Adipocyte (in vitro differentiated cells): ENCODE measurements at regions not wholly inside any gene's neighbourhood (a gene's known extent, or its start where the extent isn't known, plus 50 kb on each side); places are given as distances from the start of the nearest gene placed in this dataset.
"Not testable (repeated sequence)": the region's sequence is repeated elsewhere in the genome, so short reads cannot be mapped to it uniquely, and the experiment has no call there.

Source experiments
- DNase-seq: peaks from one replicate; pipeline ENCODE4 v3.0.0-alpha.2; 2015; ENCODE audit warnings: low read depth
- H3K27me3 ChIP-seq: replicated peaks from 2 replicates; pipeline ENCODE4 v1.7.0; 2013; ENCODE audit warnings: mild to moderate bottlenecking, low read length, moderate library complexity; ENCODE audit not compliant: control insufficient read depth, insufficient read depth
- H3K36me3 ChIP-seq: 2 replicates; pipeline ENCODE4 v1.7.0; 2013; ENCODE audit warnings: low read length, mild to moderate bottlenecking, moderate library complexity; ENCODE audit not compliant: control insufficient read depth, insufficient read depth, severe bottlenecking
- H3K4me1 ChIP-seq: 2 replicates; pipeline ENCODE4 v1.7.0; 2013; ENCODE audit warnings: mild to moderate bottlenecking, low read length, moderate library complexity; ENCODE audit not compliant: control insufficient read depth, insufficient read depth
- H3K4me3 ChIP-seq: 2 replicates; pipeline ENCODE4 v1.7.0; 2013; ENCODE audit warnings: mild to moderate bottlenecking, low read length, moderate library complexity
- H3K9ac ChIP-seq: 2 replicates; pipeline ENCODE4 v1.7.0; 2013; ENCODE audit warnings: mild to moderate bottlenecking, low read length, moderate library complexity
- H3K9me3 ChIP-seq: 2 replicates; pipeline ENCODE4 v1.7.0; 2013; ENCODE audit warnings: mild to moderate bottlenecking, low read length, moderate library complexity; ENCODE audit not compliant: control insufficient read depth

- H3K36me3 ChIP-seq, H3K9me3 ChIP-seq, H3K4me1 ChIP-seq, H3K4me3 ChIP-seq, H3K27me3 ChIP-seq, H3K9ac ChIP-seq, DNase-seq: not testable (repeated sequence)
These were observed 451.9 kb upstream of the NFE2L3 start for GRCh38 chr7:25700141-25700540.

- no peak for DNase-seq
These were observed 447.6 kb upstream of the NFE2L3 start for GRCh38 chr7:25704413-25704812.

GRCh38 chr7:25706764-25707163 lies 445.2 kb upstream of the NFE2L3 start:
- DNase-seq = no peak
- Histone ChIP-seq H3K4me1 (no peaks in the 10 kb centered on the region), H3K4me3 (no peak overlapping the region), H3K36me3 (no peaks in the 10 kb centered on the region), H3K9ac (no peak overlapping the region), H3K9me3 (no peaks in the 10 kb centered on the region), H3K27me3 (no peaks in the 10 kb centered on the region)

More at GRCh38 chr7:25704413-25704812, 447.6 kb upstream of the NFE2L3 start:
- no peaks in the 10 kb centered on the region for H3K36me3 ChIP-seq
- H3K27me3 ChIP-seq = no peaks in the 10 kb centered on the region
- H3K9me3 ChIP-seq = no peaks in the 10 kb centered on the region
- no peak overlapping the region for H3K4me3 ChIP-seq
- H3K9ac ChIP-seq = no peak overlapping the region
- no peaks in the 10 kb centered on the region for H3K4me1 ChIP-seq

GRCh38 chr7:25707768-25708620 lies 444.0 kb upstream of the NFE2L3 start:
- DNase-seq = no peak
- no peaks in the 10 kb centered on the region for H3K27me3 ChIP-seq
- no peaks in the 10 kb centered on the region for H3K36me3 ChIP-seq

GRCh38 chr7:25710959-25711358 lies 441.0 kb upstream of the NFE2L3 start:
- H3K27me3 ChIP-seq = no peaks in the 10 kb centered on the region
- no peak overlapping the region for H3K9ac ChIP-seq
- no peaks in the 10 kb centered on the region for H3K36me3 ChIP-seq
- no peaks in the 10 kb centered on the region for H3K4me1 ChIP-seq
- H3K4me3 ChIP-seq = no peak overlapping the region
- H3K9me3 ChIP-seq = no peaks in the 10 kb centered on the region
- DNase-seq = no peak

More at GRCh38 chr7:25707768-25708620, 444.0 kb upstream of the NFE2L3 start:
- no peaks in the 10 kb centered on the region for H3K9me3 ChIP-seq
- H3K4me3 ChIP-seq = no peak overlapping the region
- no peaks in the 10 kb centered on the region for H3K4me1 ChIP-seq
- H3K9ac ChIP-seq = no peak overlapping the region

- no peaks in the 10 kb centered on the region for H3K9me3 ChIP-seq
- H3K27me3 ChIP-seq = no peaks in the 10 kb centered on the region
- no peaks in the 10 kb centered on the region for H3K4me1 ChIP-seq
- H3K36me3 ChIP-seq = no peaks in the 10 kb centered on the region
- H3K4me3 ChIP-seq = no peak overlapping the region
- no peak for DNase-seq
- H3K9ac ChIP-seq = no peak overlapping the region
These were observed 440.1 kb upstream of the NFE2L3 start for GRCh38 chr7:25711940-25712339.

GRCh38 chr7:25712500-25712899 lies 439.5 kb upstream of the NFE2L3 start:
- Histone ChIP-seq H3K9ac (no peak overlapping the region), H3K27me3 (no peaks in the 10 kb centered on the region), H3K36me3 (no peaks in the 10 kb centered on the region), H3K4me3 (no peak overlapping the region), H3K9me3 (no peaks in the 10 kb centered on the region), H3K4me1 (no peaks in the 10 kb centered on the region)
- no peak for DNase-seq

- Histone ChIP-seq H3K27me3 (no peaks in the 10 kb centered on the region), H3K36me3 (no peaks in the 10 kb centered on the region), H3K4me3 (no peak overlapping the region), H3K4me1 (no peaks in the 10 kb centered on the region), H3K9me3 (no peaks in the 10 kb centered on the region), H3K9ac (no peak overlapping the region)
- DNase-seq = no peak
These were observed 438.0 kb upstream of the NFE2L3 start for GRCh38 chr7:25714013-25714412.

GRCh38 chr7:25716421-25716820 lies 435.6 kb upstream of the NFE2L3 start:
- peak; percentile 8 for DNase-seq
- H3K4me3 ChIP-seq = no peak overlapping the region
- no peaks in the 10 kb centered on the region for H3K4me1 ChIP-seq
- no peaks in the 10 kb centered on the region for H3K27me3 ChIP-seq
- H3K36me3 ChIP-seq = no peaks in the 10 kb centered on the region
- no peaks in the 10 kb centered on the region for H3K9me3 ChIP-seq
- H3K9ac ChIP-seq = no peak overlapping the region

- no peak overlapping the region for H3K9ac ChIP-seq
- no peaks in the 10 kb centered on the region for H3K9me3 ChIP-seq
- DNase-seq = no peak
- no peaks in the 10 kb centered on the region for H3K27me3 ChIP-seq
- no peaks in the 10 kb centered on the region for H3K4me1 ChIP-seq
- H3K36me3 ChIP-seq = no peaks in the 10 kb centered on the region
- no peak overlapping the region for H3K4me3 ChIP-seq
These were observed 433.4 kb upstream of the NFE2L3 start for GRCh38 chr7:25718596-25718995.

GRCh38 chr7:25719190-25719896 lies 432.7 kb upstream of the NFE2L3 start:
- Histone ChIP-seq H3K4me3 (no peak overlapping the region), H3K36me3 (no peaks in the 10 kb centered on the region), H3K9ac (no peak overlapping the region), H3K27me3 (no peaks in the 10 kb centered on the region), H3K4me1 (no peaks in the 10 kb centered on the region), H3K9me3 (no peaks in the 10 kb centered on the region)
- no peak for DNase-seq
